CD4-positive, alpha-beta T cell (primary cell): ENCODE measurements at regions not wholly inside any gene's neighbourhood (a gene's known extent, or its start where the extent isn't known, plus 50 kb on each side); places are given as distances from the start of the nearest gene placed in this dataset.

Experiments
- ATAC-seq: fragments of 200-7000 bp; cut with Tn5 transposase; one replicate; pipeline ENCODE4 v1.10.0; 2022; ENCODE audit warnings: mild to moderate bottlenecking; ENCODE audit not compliant: poor library complexity
- CTCF ChIA-PET: fragments of 350-600 bp; sonication (Branson Sonifier 250); formaldehyde crosslinking; loops from one replicate; lab custom pipeline; 2021; ENCODE audit warnings: antibody characterized with exemption, inconsistent platforms; lab: Charles Lee
- POLR2A ChIA-PET: fragments of 350-600 bp; sonication (Branson Sonifier 250); formaldehyde crosslinking; loops from one replicate; lab custom pipeline; 2021; ENCODE audit warnings: antibody characterized with exemption, inconsistent platforms; lab: Charles Lee
- DNase-seq, 14 experiments: peaks; one replicate each; pipeline ENCODE4 v3.0.0-alpha.2; 2013 to 2020; ENCODE audit warnings: mixed read lengths in 2 of 14
- H3K27ac ChIP-seq, 2 donors: one replicate each; pipeline versions ENCODE4 v1.5.1 to v1.7.0; 2013; ENCODE audit warnings: low read length in 2 of 2, low read depth in 1 of 2, mild to moderate bottlenecking in 1 of 2
- H3K27me3 ChIP-seq, 2 experiments: 1 replicate in 1 of 2; 2 replicates in 1 of 2; pipeline versions ENCODE4 v1.6.1 to v1.7.0; 2013; ENCODE audit warnings: low read length in 2 of 2, control low read depth in 1 of 2, mild to moderate bottlenecking in 1 of 2, moderate library complexity in 1 of 2; ENCODE audit not compliant: insufficient read depth in 2 of 2, control insufficient read depth in 1 of 2
- H3K36me3 ChIP-seq: one replicate; pipeline ENCODE4 v1.6.1; 2013; ENCODE audit warnings: low read length, control low read depth; ENCODE audit not compliant: insufficient read depth
- H3K4me1 ChIP-seq: one replicate; pipeline ENCODE4 v1.6.1; 2013; ENCODE audit warnings: low read length, control low read depth; ENCODE audit not compliant: insufficient read depth
- H3K4me3 ChIP-seq: one replicate; pipeline ENCODE4 v1.5.1; 2013; ENCODE audit warnings: mild to moderate bottlenecking, low read length, moderate library complexity
- H3K9me3 ChIP-seq, 2 experiments: 1 replicate in 1 of 2; 2 replicates in 1 of 2; pipeline versions ENCODE4 v1.6.1 to v1.7.0; 2013; ENCODE audit warnings: low read length in 2 of 2, mild to moderate bottlenecking in 2 of 2, control low read depth in 1 of 2, moderate library complexity in 1 of 2; ENCODE audit not compliant: control insufficient read depth in 1 of 2, insufficient read depth in 1 of 2
- H3K27ac Mint-ChIP-seq: one replicate; pipeline ENCODE4 v1.8.0; 2020; ENCODE audit warnings: mixed read lengths
- H3K27me3 Mint-ChIP-seq: one replicate; pipeline ENCODE4 v1.8.0; 2021; ENCODE audit warnings: mixed read lengths
- H3K36me3 Mint-ChIP-seq: one replicate; pipeline ENCODE4 v1.8.0; 2021; ENCODE audit warnings: low read depth, mixed read lengths
- H3K4me1 Mint-ChIP-seq: one replicate; pipeline ENCODE4 v1.8.0; 2021; ENCODE audit warnings: low read depth, mixed read lengths
- H3K4me3 Mint-ChIP-seq: one replicate; pipeline ENCODE4 v1.8.0; 2020; ENCODE audit warnings: mild to moderate bottlenecking, mixed read lengths
- H3K9me3 Mint-ChIP-seq: one replicate; pipeline ENCODE4 v1.8.0; 2020; ENCODE audit warnings: mixed read lengths
- CTCF ChIP-seq: fragments of 200-600 bp; IDR thresholded peaks from one replicate; pipeline ENCODE4 v1.8.0; 2022; ENCODE audit warnings: antibody characterized with exemption, mild to moderate bottlenecking
- intact Hi-C, 2 experiments: fragments of 100-400 bp; cut with DNase I in 1 of 2; cut with micrococcal nuclease in 1 of 2; formaldehyde crosslinking; loops; one replicate each; pipeline versions ENCODE4 v1.15.1 to v1.9.0; 2023 to 2025; cut with DNase I, micrococcal nuclease

- Mint-ChIP-seq H3K27ac (no peak overlapping the region), H3K9me3 (peaks cover 7% of the 10 kb centered on the region), H3K27me3 (no peaks in the 10 kb centered on the region), H3K4me1 (no peaks in the 10 kb centered on the region), H3K4me3 (no peak overlapping the region), H3K36me3 (no peaks in the 10 kb centered on the region)
- no peak overlapping the region for H3K4me3 ChIP-seq
- ChIA-PET CTCF (no interaction called here), POLR2A (no interaction called here)
- H3K36me3 ChIP-seq: no peaks in the 10 kb centered on the region
- H3K9me3 ChIP-seq: peaks cover 0 to 39% of the 10 kb centered on the region in 2 experiments
- TF ChIP-seq CTCF: no peak
- ATAC-seq (no peak), DNase-seq (no peak)
- H3K27ac ChIP-seq: no peak overlapping the region
- intact Hi-C loops: no loop called here
- no peaks in the 10 kb centered on the region for H3K4me1 ChIP-seq
- no peaks in the 10 kb centered on the region for H3K27me3 ChIP-seq
These were observed 209.0 kb upstream of the IRX1 start for GRCh38 chr5:3386637-3387036.

- no peaks in the 10 kb centered on the region for H3K4me1 Mint-ChIP-seq
- no peak for ATAC-seq
- intact Hi-C loops: no loop called here
- DNase-seq: no peak
- ChIA-PET POLR2A (no interaction called here), CTCF (no interaction called here)
- no peak for TF ChIP-seq CTCF
- H3K4me3 ChIP-seq: no peak overlapping the region
- no peak overlapping the region for H3K4me3 Mint-ChIP-seq
- no peaks in the 10 kb centered on the region for H3K27me3 Mint-ChIP-seq
- H3K27me3 ChIP-seq: no peaks in the 10 kb centered on the region
- peaks cover 0 to 40% of the 10 kb centered on the region in 2 experiments for H3K9me3 ChIP-seq
- no peaks in the 10 kb centered on the region for H3K36me3 ChIP-seq
- H3K4me1 ChIP-seq: no peaks in the 10 kb centered on the region
- H3K27ac Mint-ChIP-seq: no peak overlapping the region
- H3K9me3 Mint-ChIP-seq: peaks cover 7% of the 10 kb centered on the region
- H3K36me3 Mint-ChIP-seq: no peaks in the 10 kb centered on the region
- no peak overlapping the region for H3K27ac ChIP-seq
These were observed 209.6 kb upstream of the IRX1 start for GRCh38 chr5:3385991-3386519.

GRCh38 chr5:3384531-3384930, 211.1 kb upstream of the IRX1 start:
- Mint-ChIP-seq H3K4me3 (no peak overlapping the region), H3K27ac (no peak overlapping the region), H3K4me1 (no peaks in the 10 kb centered on the region), H3K36me3 (no peaks in the 10 kb centered on the region), H3K9me3 (peaks cover 7% of the 10 kb centered on the region), H3K27me3 (no peaks in the 10 kb centered on the region)
- DNase-seq (no peak), ATAC-seq (no peak)
- POLR2A ChIA-PET: no interaction called here
- H3K9me3 ChIP-seq: peaks cover 0 to 39% of the 10 kb centered on the region in 2 experiments
- no peak overlapping the region for H3K4me3 ChIP-seq
- H3K27me3 ChIP-seq: no peaks in the 10 kb centered on the region
- TF ChIP-seq CTCF: no peak
- no peaks in the 10 kb centered on the region for H3K36me3 ChIP-seq
- H3K27ac ChIP-seq: no peak overlapping the region
- CTCF ChIA-PET: no interaction called here
- intact Hi-C loops: no loop called here
- no peaks in the 10 kb centered on the region for H3K4me1 ChIP-seq
